Fibroblast of the aortic adventitia (primary cell): ENCODE measurements at regions not wholly inside any gene's neighbourhood (a gene's known extent, or its start where the extent isn't known, plus 50 kb on each side); places are given as distances from the start of the nearest gene placed in this dataset.

ENCODE experiments used
- DNase-seq: peaks from one replicate; pipeline ENCODE4 v3.0.0-alpha.2; 2010; ENCODE audit warnings: low read depth
- H3K4me3 ChIP-seq: 2 replicates; pipeline ENCODE4 v1.5.1; 2011; ENCODE audit warnings: low read depth, mild to moderate bottlenecking, control low read depth, low read length, moderate library complexity
- TF ChIP-seq, protein P1 (sequence below): IDR thresholded peaks from 2 replicates; pipeline ENCODE4 v1.5.1; 2011; ENCODE audit warnings: mild to moderate bottlenecking, low read length, control low read depth, inconsistent platforms; ENCODE audit not compliant: insufficient read depth

- DNase-seq: no peak
- TF ChIP-seq, protein P1, sequence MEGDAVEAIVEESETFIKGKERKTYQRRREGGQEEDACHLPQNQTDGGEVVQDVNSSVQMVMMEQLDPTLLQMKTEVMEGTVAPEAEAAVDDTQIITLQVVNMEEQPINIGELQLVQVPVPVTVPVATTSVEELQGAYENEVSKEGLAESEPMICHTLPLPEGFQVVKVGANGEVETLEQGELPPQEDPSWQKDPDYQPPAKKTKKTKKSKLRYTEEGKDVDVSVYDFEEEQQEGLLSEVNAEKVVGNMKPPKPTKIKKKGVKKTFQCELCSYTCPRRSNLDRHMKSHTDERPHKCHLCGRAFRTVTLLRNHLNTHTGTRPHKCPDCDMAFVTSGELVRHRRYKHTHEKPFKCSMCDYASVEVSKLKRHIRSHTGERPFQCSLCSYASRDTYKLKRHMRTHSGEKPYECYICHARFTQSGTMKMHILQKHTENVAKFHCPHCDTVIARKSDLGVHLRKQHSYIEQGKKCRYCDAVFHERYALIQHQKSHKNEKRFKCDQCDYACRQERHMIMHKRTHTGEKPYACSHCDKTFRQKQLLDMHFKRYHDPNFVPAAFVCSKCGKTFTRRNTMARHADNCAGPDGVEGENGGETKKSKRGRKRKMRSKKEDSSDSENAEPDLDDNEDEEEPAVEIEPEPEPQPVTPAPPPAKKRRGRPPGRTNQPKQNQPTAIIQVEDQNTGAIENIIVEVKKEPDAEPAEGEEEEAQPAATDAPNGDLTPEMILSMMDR: no peak
- H3K4me3 ChIP-seq: no peak overlapping the region
These were observed 599.3 kb downstream of the BUD13 start for GRCh38 chr11:116173506-116173905.

- TF ChIP-seq, protein P1: no peak
- H3K4me3 ChIP-seq: no peak overlapping the region
- DNase-seq: no peak
These were observed 599.9 kb downstream of the BUD13 start for GRCh38 chr11:116172851-116173250.

- TF ChIP-seq, protein P1: no peak
- no peak overlapping the region for H3K4me3 ChIP-seq
- DNase-seq: no peak
These were observed 600.6 kb downstream of the BUD13 start for GRCh38 chr11:116172156-116172555.

GRCh38 chr11:116171271-116172140, 601.3 kb downstream of the BUD13 start:
- TF ChIP-seq, protein P1: no peak
- H3K4me3 ChIP-seq: no peak overlapping the region
- DNase-seq: no peak

DNA sequence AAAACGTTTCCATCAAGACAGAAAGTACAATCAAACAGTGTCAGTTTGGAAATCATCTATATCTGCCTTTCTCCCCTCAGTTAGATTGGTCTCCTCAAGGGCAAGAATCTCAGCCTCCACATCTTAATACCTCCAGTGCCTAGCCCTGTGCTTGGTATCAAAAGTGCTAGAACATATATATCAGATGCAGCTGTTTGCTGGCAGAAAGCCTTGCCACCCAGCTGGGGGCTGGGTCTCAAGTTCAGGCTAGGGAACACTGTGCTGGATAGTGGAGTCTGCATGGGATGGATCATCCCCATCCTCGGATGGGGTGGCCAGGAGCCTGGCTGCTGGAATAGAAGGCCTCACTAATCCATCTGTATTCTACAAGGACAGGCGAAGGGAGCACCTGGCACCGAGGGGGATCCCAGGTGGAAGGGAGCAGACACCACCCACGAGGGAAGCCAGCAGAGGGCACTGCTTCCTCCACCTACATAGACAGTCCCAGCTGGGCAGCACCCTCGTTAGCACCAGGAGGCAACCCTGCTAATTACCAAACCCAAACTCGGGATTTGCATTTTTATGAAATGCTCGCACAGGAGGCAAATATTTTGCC, 602.2 kb downstream of the BUD13 start:
- TF ChIP-seq, protein P1: no peak
- no peak overlapping the region for H3K4me3 ChIP-seq
- no peak for DNase-seq

- TF ChIP-seq, protein P1: no peak
- DNase-seq: no peak
- H3K4me3 ChIP-seq: no peak overlapping the region
These were observed 603.0 kb downstream of the BUD13 start for GRCh38 chr11:116169776-116170175.
